ENCODE measurements at regions not wholly inside any gene's neighbourhood (a gene's known extent, or its start where the extent isn't known, plus 50 kb on each side); places are given as distances from the start of the nearest gene placed in this dataset.

- no peaks in the 10 kb centered on the region for H3K79me2 ChIP-seq (ENCODE audit: insufficient read depth)
- no peaks in the 10 kb centered on the region for H3K27me3 ChIP-seq (ENCODE audit: insufficient read depth)
- no peaks in the 10 kb centered on the region for H3K9me3 ChIP-seq
- DNase-seq = no peak
- ChIA-PET POLR2A (no interaction called here), CTCF (no interaction called here)
- no peaks in the 10 kb centered on the region for H3K4me1 ChIP-seq (ENCODE audit: control insufficient read depth in 1 of 2, insufficient read depth in 2 of 2, low read depth in 1 of 2, low read length in 1 of 2)
- H3F3A ChIP-seq (replicated peaks; ENCODE audit: insufficient read depth) = peaks cover 5% of the 10 kb centered on the region
- H3K9me2 ChIP-seq = no peaks in the 10 kb centered on the region
- H2AFZ ChIP-seq (ENCODE audit: low read depth) = peak overlapping the region; percentile 43; the same call in 1 of the 2 replicates
- H4K20me1 ChIP-seq (ENCODE audit: insufficient read depth) = no peaks in the 10 kb centered on the region
- no peak overlapping the region for H3K27ac ChIP-seq (ENCODE audit: low read depth in 2 of 2, low read length in 1 of 2)
- WGBS (ENCODE audit: low lambda C conversion rate) = 70% methylated on average over 1 of the region's 1 CpG
- no peak overlapping the region for H3K4me3 ChIP-seq (ENCODE audit: low read depth in 2 of 2, low read length in 1 of 2)
- no peak for TF ChIP-seq GABPA (IDR thresholded peaks at IDR 0.05; ENCODE audit: low read depth)
- TF ChIP-seq USF1 (IDR thresholded peaks at IDR 0.05; ENCODE audit: borderline replicate concordance, low read depth) = no peak
- no peak for TF ChIP-seq JUND (IDR thresholded peaks at IDR 0.05)
- no peak for TF ChIP-seq TEAD4 (IDR thresholded peaks at IDR 0.05; ENCODE audit: borderline replicate concordance, insufficient read depth)
- TF ChIP-seq TAF1 (IDR thresholded peaks at IDR 0.05; ENCODE audit: borderline replicate concordance, low read depth, low read length) = no peak
- TF ChIP-seq TCF12 (IDR thresholded peaks at IDR 0.05) = no peak
- TF ChIP-seq IRF3 (IDR thresholded peaks at IDR 0.05; ENCODE audit: low read depth, low read length) = no peak
- no peak for TF ChIP-seq MEF2A (IDR thresholded peaks at IDR 0.05; ENCODE audit: borderline replicate concordance, low read depth)
- no peak for TF ChIP-seq RXRA (IDR thresholded peaks at IDR 0.05; ENCODE audit: borderline replicate concordance, low read depth)
- no peak for TF ChIP-seq NRF1 (IDR thresholded peaks at IDR 0.05; ENCODE audit: low read depth, low read length)
- TF ChIP-seq REST (IDR thresholded peaks at IDR 0.05; ENCODE audit: low read depth, low read length) = no peak
- no peak for TF ChIP-seq FOXM1 (IDR thresholded peaks at IDR 0.05; ENCODE audit: low read depth)
- TF ChIP-seq ZBTB33 (IDR thresholded peaks at IDR 0.05; ENCODE audit: borderline replicate concordance, low read depth) = no peak
- TF ChIP-seq POLR2AphosphoS5 (IDR thresholded peaks at IDR 0.05; ENCODE audit: low read depth, low read length) = no peak
- TF ChIP-seq EP300 (IDR thresholded peaks at IDR 0.05; ENCODE audit: borderline replicate concordance in 1 of 2, low read depth in 1 of 2, low read length in 1 of 2) = no peak
- no peak for TF ChIP-seq GATA2 (CRISPR knock-in tag; IDR thresholded peaks at IDR 0.05)
- no peak for TF ChIP-seq PBX3 (IDR thresholded peaks at IDR 0.05)
- TF ChIP-seq RFX5 (IDR thresholded peaks at IDR 0.05; ENCODE audit: low read length) = no peak
- no peak overlapping the region for H3K9ac ChIP-seq
- H3K4me2 ChIP-seq = no peak overlapping the region
- no peaks in the 10 kb centered on the region for H3K36me3 ChIP-seq (replicated peaks in 1 of 2; ENCODE audit: control insufficient read depth in 1 of 2, insufficient read depth in 2 of 2, low read length in 1 of 2)
Measured at GRCh38 chr3:187880851-187881250, 135.6 kb upstream of the BCL6 start.

Data from SK-N-SH (cell line).